Neural cell (in vitro differentiated cells): ENCODE measurements at regions not wholly inside any gene's neighbourhood (a gene's known extent, or its start where the extent isn't known, plus 50 kb on each side); places are given as distances from the start of the nearest gene placed in this dataset.
A peak's percentile ranks its signal among the peaks of the same experiment; 100 is the strongest.

ENCODE experiments used
- H2AFZ ChIP-seq: fragments of 200-600, 300-800 bp; sonication (generic), shearing (Covaris generic); 2 replicates; pipeline ENCODE4 v1.6.0; 2014; ENCODE audit warnings: low read depth, mild to moderate bottlenecking, antibody characterized with exemption, low read length, moderate library complexity
- H3F3A ChIP-seq: fragments of 200-600 bp; shearing (Covaris generic); 2 replicates; pipeline ENCODE4 v1.6.1; 2016; ENCODE audit warnings: mild to moderate bottlenecking, moderate library complexity, mixed read lengths, antibody characterized with exemption, low read length; ENCODE audit not compliant: insufficient read depth, poor library complexity, severe bottlenecking
- H3K27ac ChIP-seq: fragments of 200-600, 300-800 bp; sonication (generic), shearing (Covaris generic); 2 replicates; pipeline ENCODE4 v1.5.1; 2014; ENCODE audit warnings: mild to moderate bottlenecking, low read length, moderate library complexity
- H3K27me3 ChIP-seq: fragments of 300-800, 200-600 bp; sonication (generic), shearing (Covaris generic); 2 replicates; pipeline ENCODE4 v1.6.0; 2014; ENCODE audit warnings: mild to moderate bottlenecking, low read depth, low read length, moderate library complexity; ENCODE audit not compliant: insufficient read depth
- H3K36me3 ChIP-seq: fragments of 300-800, 200-600 bp; sonication (generic), shearing (Covaris generic); 2 replicates; pipeline ENCODE4 v1.5.1; 2014; ENCODE audit warnings: mild to moderate bottlenecking, antibody characterized with exemption, low read length, moderate library complexity; ENCODE audit not compliant: insufficient read depth
- H3K4me2 ChIP-seq: fragments of 300-800, 200-600 bp; sonication (generic), shearing (Covaris generic); 2 replicates; pipeline ENCODE4 v1.6.0; 2014; ENCODE audit warnings: mild to moderate bottlenecking, low read length
- H3K4me3 ChIP-seq: fragments of 300-800, 200-600 bp; sonication (generic), shearing (Covaris generic); 2 replicates; pipeline ENCODE4 v1.5.1; 2014; ENCODE audit warnings: mild to moderate bottlenecking, low read length, moderate library complexity
- H3K79me2 ChIP-seq: fragments of 200-600 bp; shearing (Covaris generic); replicated peaks from 2 replicates; pipeline ENCODE4 v1.6.0; 2014; ENCODE audit warnings: mild to moderate bottlenecking, low read length, moderate library complexity; ENCODE audit not compliant: insufficient read depth
- H3K9ac ChIP-seq: fragments of 300-800, 200-600 bp; sonication (generic), shearing (Covaris generic); 2 replicates; pipeline ENCODE4 v1.6.1; 2016; ENCODE audit warnings: mild to moderate bottlenecking, low read length, mixed read lengths
- H3K9me2 ChIP-seq: fragments of 200-600 bp; shearing (Covaris generic); 2 replicates; pipeline ENCODE4 v1.6.1; 2016; ENCODE audit warnings: mild to moderate bottlenecking, low read length, mixed read lengths; ENCODE audit not compliant: insufficient read depth
- H3K9me3 ChIP-seq: fragments of 200-600, 300-800 bp; sonication (generic), shearing (Covaris generic); 2 replicates; pipeline ENCODE4 v1.6.1; 2016; ENCODE audit warnings: mild to moderate bottlenecking, mixed run types, low read length, moderate library complexity, mixed read lengths
- H4K20me1 ChIP-seq: fragments of 200-600 bp; shearing (Covaris generic); 2 replicates; pipeline ENCODE4 v1.6.1; 2016; ENCODE audit warnings: mild to moderate bottlenecking, mixed run types; ENCODE audit not compliant: insufficient read depth
- EP300 ChIP-seq: fragments of 450-650 bp; conservative IDR thresholded peaks from 2 replicates; pipeline ENCODE4 v1.6.1; 2014; ENCODE audit warnings: antibody characterized with exemption, mild to moderate bottlenecking, moderate library complexity; ENCODE audit not compliant: poor library complexity, severe bottlenecking
- EZH2 ChIP-seq: fragments of 200-600, 300-800 bp; shearing (Covaris generic), sonication (generic); IDR thresholded peaks from 2 replicates; pipeline ENCODE4 v1.6.1; 2014; ENCODE audit warnings: antibody characterized with exemption, low read length, borderline replicate concordance, mild to moderate bottlenecking; ENCODE audit not compliant: insufficient read depth, poor library complexity, severe bottlenecking
- MXI1 ChIP-seq: fragments of 450-650 bp; conservative IDR thresholded peaks from 2 replicates; pipeline ENCODE4 v1.6.1; 2014; ENCODE audit warnings: antibody characterized with exemption, mild to moderate bottlenecking; ENCODE audit not compliant: poor library complexity, severe bottlenecking
- POLR2AphosphoS5 ChIP-seq: IDR thresholded peaks from 2 replicates; pipeline ENCODE4 v1.6.1; 2012
- RAD21 ChIP-seq: fragments of 450-650 bp; conservative IDR thresholded peaks from 2 replicates; pipeline ENCODE4 v1.6.1; 2014; ENCODE audit warnings: antibody characterized with exemption, mild to moderate bottlenecking, moderate library complexity
- SMC3 ChIP-seq: fragments of 450-650 bp; conservative IDR thresholded peaks from 2 replicates; pipeline ENCODE4 v1.6.1; 2014; ENCODE audit warnings: antibody characterized with exemption, mild to moderate bottlenecking, moderate library complexity; ENCODE audit not compliant: poor library complexity
- TAF1 ChIP-seq: IDR thresholded peaks from 2 replicates; pipeline ENCODE4 v1.6.1; 2012; ENCODE audit warnings: low read depth
- TF ChIP-seq, protein P1 (sequence below): fragments of 450-650 bp; IDR thresholded peaks from 2 replicates; pipeline ENCODE4 v1.5.1; 2014; ENCODE audit warnings: antibody characterized with exemption, mild to moderate bottlenecking, moderate library complexity; ENCODE audit not compliant: poor library complexity, severe bottlenecking
- TF ChIP-seq, protein P2 (sequence below): IDR thresholded peaks from 2 replicates; pipeline ENCODE4 v1.6.1; 2012; ENCODE audit warnings: borderline replicate concordance

DNA sequence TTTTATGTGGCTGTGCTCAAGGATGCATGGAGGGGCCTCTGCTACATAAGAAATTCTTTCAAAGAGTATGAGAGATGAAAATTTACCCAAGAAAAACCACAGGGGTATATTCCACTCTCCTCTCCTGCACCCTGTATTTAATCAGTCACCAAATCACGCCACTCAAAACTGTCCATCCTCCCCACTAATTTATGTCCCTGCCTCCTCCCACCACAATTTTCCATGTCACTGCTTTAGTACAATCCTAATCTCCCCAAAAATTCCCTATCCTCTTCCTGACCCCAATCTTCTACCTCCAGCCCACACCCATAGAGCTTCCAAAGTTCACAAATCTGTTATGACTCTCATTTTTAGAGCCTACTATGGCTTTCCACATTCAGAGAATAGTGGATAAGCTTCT, 125.2 kb upstream of the CDH6 start:
- no peaks in the 10 kb centered on the region for H4K20me1 ChIP-seq
- H3K4me2 ChIP-seq, result no peak overlapping the region
- no peak overlapping the region for H3K4me3 ChIP-seq
- no peak overlapping the region for H3K9ac ChIP-seq
- no peaks in the 10 kb centered on the region for H3K36me3 ChIP-seq
- H2AFZ ChIP-seq, result no peak overlapping the region
- peaks cover 6% of the 10 kb centered on the region for H3F3A ChIP-seq
- H3K79me2 ChIP-seq, result no peaks in the 10 kb centered on the region
- H3K9me2 ChIP-seq, result no peaks in the 10 kb centered on the region
- no peak for TF ChIP-seq TAF1
- no peak for TF ChIP-seq MXI1
- TF ChIP-seq, protein P1, sequence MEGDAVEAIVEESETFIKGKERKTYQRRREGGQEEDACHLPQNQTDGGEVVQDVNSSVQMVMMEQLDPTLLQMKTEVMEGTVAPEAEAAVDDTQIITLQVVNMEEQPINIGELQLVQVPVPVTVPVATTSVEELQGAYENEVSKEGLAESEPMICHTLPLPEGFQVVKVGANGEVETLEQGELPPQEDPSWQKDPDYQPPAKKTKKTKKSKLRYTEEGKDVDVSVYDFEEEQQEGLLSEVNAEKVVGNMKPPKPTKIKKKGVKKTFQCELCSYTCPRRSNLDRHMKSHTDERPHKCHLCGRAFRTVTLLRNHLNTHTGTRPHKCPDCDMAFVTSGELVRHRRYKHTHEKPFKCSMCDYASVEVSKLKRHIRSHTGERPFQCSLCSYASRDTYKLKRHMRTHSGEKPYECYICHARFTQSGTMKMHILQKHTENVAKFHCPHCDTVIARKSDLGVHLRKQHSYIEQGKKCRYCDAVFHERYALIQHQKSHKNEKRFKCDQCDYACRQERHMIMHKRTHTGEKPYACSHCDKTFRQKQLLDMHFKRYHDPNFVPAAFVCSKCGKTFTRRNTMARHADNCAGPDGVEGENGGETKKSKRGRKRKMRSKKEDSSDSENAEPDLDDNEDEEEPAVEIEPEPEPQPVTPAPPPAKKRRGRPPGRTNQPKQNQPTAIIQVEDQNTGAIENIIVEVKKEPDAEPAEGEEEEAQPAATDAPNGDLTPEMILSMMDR, result no peak
- no peak for TF ChIP-seq EZH2
- TF ChIP-seq RAD21, result no peak
- TF ChIP-seq, protein P2, sequence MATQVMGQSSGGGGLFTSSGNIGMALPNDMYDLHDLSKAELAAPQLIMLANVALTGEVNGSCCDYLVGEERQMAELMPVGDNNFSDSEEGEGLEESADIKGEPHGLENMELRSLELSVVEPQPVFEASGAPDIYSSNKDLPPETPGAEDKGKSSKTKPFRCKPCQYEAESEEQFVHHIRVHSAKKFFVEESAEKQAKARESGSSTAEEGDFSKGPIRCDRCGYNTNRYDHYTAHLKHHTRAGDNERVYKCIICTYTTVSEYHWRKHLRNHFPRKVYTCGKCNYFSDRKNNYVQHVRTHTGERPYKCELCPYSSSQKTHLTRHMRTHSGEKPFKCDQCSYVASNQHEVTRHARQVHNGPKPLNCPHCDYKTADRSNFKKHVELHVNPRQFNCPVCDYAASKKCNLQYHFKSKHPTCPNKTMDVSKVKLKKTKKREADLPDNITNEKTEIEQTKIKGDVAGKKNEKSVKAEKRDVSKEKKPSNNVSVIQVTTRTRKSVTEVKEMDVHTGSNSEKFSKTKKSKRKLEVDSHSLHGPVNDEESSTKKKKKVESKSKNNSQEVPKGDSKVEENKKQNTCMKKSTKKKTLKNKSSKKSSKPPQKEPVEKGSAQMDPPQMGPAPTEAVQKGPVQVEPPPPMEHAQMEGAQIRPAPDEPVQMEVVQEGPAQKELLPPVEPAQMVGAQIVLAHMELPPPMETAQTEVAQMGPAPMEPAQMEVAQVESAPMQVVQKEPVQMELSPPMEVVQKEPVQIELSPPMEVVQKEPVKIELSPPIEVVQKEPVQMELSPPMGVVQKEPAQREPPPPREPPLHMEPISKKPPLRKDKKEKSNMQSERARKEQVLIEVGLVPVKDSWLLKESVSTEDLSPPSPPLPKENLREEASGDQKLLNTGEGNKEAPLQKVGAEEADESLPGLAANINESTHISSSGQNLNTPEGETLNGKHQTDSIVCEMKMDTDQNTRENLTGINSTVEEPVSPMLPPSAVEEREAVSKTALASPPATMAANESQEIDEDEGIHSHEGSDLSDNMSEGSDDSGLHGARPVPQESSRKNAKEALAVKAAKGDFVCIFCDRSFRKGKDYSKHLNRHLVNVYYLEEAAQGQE, result no peak
- H3K9me3 ChIP-seq, result no peaks in the 10 kb centered on the region
- H3K27ac ChIP-seq, result no peak overlapping the region
- H3K27me3 ChIP-seq, result no peaks in the 10 kb centered on the region

DNA sequence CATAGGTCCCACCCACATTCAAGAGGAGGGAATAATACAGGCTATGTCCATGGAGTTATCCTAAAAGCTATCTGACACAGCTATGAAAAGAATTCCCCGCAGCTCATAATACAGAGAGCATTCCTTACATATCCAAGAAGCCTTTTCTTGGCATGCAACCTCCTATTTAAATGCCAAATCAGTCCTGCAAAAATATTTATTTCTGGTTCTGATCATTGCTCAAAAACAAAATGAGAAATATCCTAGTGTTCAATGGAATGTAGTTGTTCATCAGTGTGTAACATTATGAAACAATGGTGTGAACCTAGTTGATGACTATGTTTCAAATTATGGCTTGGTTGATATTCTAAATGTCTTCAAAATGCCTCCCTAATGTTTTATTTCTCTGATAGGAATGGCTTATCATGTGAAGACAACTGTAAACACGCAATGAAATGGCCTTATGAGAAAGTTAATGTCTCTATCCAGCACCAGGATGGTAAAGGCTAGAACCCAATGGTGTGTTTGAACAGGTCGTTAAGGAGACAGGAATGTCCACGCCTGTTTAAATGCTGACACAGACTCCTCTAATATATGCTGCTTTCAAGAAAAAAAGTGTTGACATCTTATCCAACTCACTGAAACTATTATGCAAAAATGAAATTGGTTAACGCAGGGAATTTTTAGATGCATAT, 126.7 kb upstream of the CDH6 start:
- Histone ChIP-seq H2AFZ (no peak overlapping the region), H3K4me3 (no peak overlapping the region), H3K9me3 (no peaks in the 10 kb centered on the region)

DNA sequence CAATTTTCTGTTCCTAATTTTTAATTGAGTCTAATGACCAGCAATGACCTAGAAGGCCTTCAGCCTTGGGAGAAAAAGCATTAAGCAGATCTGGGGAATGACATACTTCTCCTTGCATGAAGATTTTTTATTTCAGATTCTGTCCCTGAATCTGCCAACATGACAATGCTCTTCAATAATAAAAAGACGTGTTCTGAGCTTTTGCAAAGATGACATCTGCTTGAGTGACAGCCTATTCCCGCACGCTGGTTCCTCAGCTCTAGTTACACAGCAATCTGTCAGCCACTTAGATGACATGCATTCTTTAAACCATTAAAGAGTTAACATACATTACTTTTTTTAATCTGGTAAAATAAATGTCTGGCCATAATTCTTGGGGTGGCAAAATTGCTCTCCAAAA, 129.3 kb upstream of the CDH6 start:
- no peaks in the 10 kb centered on the region for H3K9me3 ChIP-seq
- no peaks in the 10 kb centered on the region for H3K36me3 ChIP-seq
- no peaks in the 10 kb centered on the region for H3K27me3 ChIP-seq
- no peak overlapping the region for H3K4me3 ChIP-seq
- no peak overlapping the region for H3K4me2 ChIP-seq
- H3K79me2 ChIP-seq, result no peaks in the 10 kb centered on the region
- H3F3A ChIP-seq, result peaks cover 6% of the 10 kb centered on the region
- no peaks in the 10 kb centered on the region for H3K9me2 ChIP-seq
- H4K20me1 ChIP-seq, result no peaks in the 10 kb centered on the region
- no peak overlapping the region for H3K27ac ChIP-seq
- no peak overlapping the region for H2AFZ ChIP-seq
- no peak overlapping the region for H3K9ac ChIP-seq
- TF ChIP-seq, protein P1, result no peak
- no peak for TF ChIP-seq EZH2
- TF ChIP-seq EP300, result peak; percentile 99
- TF ChIP-seq POLR2AphosphoS5, result peak; percentile 98
- TF ChIP-seq, protein P2, result peak; percentile 55
- TF ChIP-seq MXI1, result no peak
- TF ChIP-seq SMC3, result no peak
- no peak for TF ChIP-seq RAD21
- no peak for TF ChIP-seq TAF1

More for the DNA sequence above, 126.7 kb upstream of the CDH6 start:
- Histone ChIP-seq H3F3A (peaks cover 6% of the 10 kb centered on the region), H3K79me2 (no peaks in the 10 kb centered on the region), H4K20me1 (no peaks in the 10 kb centered on the region), H3K9ac (no peak overlapping the region), H3K27me3 (no peaks in the 10 kb centered on the region), H3K36me3 (no peaks in the 10 kb centered on the region), H3K9me2 (no peaks in the 10 kb centered on the region), H3K4me2 (no peak overlapping the region), H3K27ac (no peak overlapping the region)
- no peak for TF ChIP-seq EP300
